SJSA1 (cell line): ENCODE measurements at regions not wholly inside any gene's neighbourhood (a gene's known extent, or its start where the extent isn't known, plus 50 kb on each side); places are given as distances from the start of the nearest gene placed in this dataset.

Experiments used
- DNase-seq, 2 experiments: peaks; one replicate each; pipeline ENCODE4 v3.0.0-alpha.2; 2015 to 2020; ENCODE audit warnings: low spot score in 2 of 2, low read depth in 1 of 2
- H3K27ac ChIP-seq: fragments of 250-450 bp; sonication (Bioruptor Pico); 2 replicates; pipeline ENCODE4 v1.5.1; 2020; ENCODE audit warnings: mild to moderate bottlenecking, moderate library complexity
- H3K27me3 ChIP-seq: fragments of 250-450 bp; sonication (Bioruptor Pico); replicated peaks from 2 replicates; pipeline ENCODE4 v1.5.1; 2020; ENCODE audit warnings: mild to moderate bottlenecking, moderate library complexity
- H3K36me3 ChIP-seq: fragments of 250-450 bp; sonication (Bioruptor Pico); 2 replicates; pipeline ENCODE4 v1.5.1; 2020; ENCODE audit warnings: mild to moderate bottlenecking
- H3K4me1 ChIP-seq: fragments of 250-450 bp; sonication (Bioruptor Pico); replicated peaks from 2 replicates; pipeline ENCODE4 v1.6.1; 2021; ENCODE audit warnings: mild to moderate bottlenecking
- H3K4me3 ChIP-seq: fragments of 250-450 bp; sonication (Bioruptor Pico); 2 replicates; pipeline ENCODE4 v1.5.1; 2020; ENCODE audit warnings: mild to moderate bottlenecking
- H3K9me3 ChIP-seq: fragments of 250-450 bp; sonication (Bioruptor Pico); replicated peaks from 2 replicates; pipeline ENCODE4 v1.5.1; 2020; ENCODE audit warnings: mild to moderate bottlenecking

DNA sequence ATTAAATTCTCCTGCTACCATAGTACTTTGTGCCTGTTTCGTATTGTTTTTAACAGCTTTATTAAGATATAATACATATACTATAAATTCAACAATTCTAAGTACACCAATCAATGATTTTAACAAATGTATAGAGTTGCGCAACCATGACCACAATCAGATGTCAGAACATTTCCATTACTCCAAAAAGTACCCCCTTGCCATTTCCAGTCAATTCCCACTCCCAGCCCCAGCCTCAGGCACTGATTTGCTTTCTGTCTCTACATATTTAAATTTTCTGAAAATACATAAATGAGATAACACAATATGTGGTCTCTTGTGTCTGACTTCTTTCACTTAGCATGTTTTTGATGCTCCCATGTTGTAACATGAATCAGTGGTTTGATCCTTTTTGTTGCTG, 193.9 kb downstream of the FIGN start:
- no peaks in the 10 kb centered on the region for H3K4me1 ChIP-seq
- no peaks in the 10 kb centered on the region for H3K36me3 ChIP-seq
- H3K27me3 ChIP-seq, result no peaks in the 10 kb centered on the region
- H3K4me3 ChIP-seq, result no peak overlapping the region
- no peak for DNase-seq
- H3K27ac ChIP-seq, result no peak overlapping the region
- no peaks in the 10 kb centered on the region for H3K9me3 ChIP-seq

DNA sequence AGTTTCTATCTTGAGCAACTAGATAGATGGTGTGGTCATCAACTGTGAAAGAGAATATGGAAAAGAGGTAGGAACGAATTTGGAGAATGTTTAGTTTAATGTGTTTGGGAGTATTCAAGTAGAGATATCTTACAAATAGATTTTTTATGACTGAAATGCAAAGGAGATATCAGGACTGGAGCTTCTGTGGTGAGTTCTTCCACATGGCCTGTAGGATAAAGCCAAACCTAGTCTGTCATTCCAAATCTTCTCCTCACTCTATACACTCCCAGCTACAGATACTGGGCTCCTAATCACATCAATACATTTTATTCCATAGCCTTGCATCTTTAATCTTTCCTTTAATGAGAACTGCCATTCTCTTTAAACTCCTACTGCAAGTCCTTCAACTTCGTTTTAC, 194.3 kb downstream of the FIGN start:
- Histone ChIP-seq H3K36me3 (no peaks in the 10 kb centered on the region), H3K27ac (no peak overlapping the region), H3K27me3 (no peaks in the 10 kb centered on the region), H3K9me3 (no peaks in the 10 kb centered on the region), H3K4me3 (no peak overlapping the region), H3K4me1 (no peaks in the 10 kb centered on the region)
- DNase-seq, result no peak

DNA sequence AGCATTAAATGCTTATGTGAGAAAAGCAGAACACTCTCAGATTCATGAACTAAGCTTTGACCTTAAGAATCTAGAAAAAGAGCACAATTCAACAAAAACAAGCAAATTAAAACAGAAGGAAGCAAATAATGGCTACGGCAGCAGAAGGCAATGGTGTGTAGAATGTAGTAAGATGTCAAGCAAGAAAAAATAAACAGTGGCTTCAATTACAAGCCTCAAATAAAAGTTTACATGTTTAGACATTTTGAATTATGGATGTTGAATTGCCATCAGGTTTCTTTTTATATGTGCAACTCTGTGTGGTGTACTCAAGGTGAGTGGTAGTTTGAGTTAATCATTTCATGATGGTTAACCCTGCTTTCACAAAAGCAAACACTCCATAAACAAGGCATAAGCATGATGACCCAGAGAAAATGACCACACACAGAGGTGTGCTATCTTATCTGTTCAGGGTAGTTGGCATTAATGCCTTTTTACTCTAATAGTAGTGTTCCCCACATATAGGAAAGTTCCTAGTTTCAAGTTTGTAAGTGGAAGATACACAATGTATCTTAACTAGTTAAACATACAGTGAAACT, 207.1 kb downstream of the FIGN start:
- no peaks in the 10 kb centered on the region for H3K4me1 ChIP-seq
- 0 out of 2 replicates have a peak, but pooled peaks cover 1% of the 10 kb centered on the region for H3K9me3 ChIP-seq
- H3K36me3 ChIP-seq, result no peaks in the 10 kb centered on the region
- no peak for DNase-seq
- H3K27ac ChIP-seq, result no peak overlapping the region
- H3K27me3 ChIP-seq, result no peaks in the 10 kb centered on the region
- H3K4me3 ChIP-seq, result no peak overlapping the region

DNA sequence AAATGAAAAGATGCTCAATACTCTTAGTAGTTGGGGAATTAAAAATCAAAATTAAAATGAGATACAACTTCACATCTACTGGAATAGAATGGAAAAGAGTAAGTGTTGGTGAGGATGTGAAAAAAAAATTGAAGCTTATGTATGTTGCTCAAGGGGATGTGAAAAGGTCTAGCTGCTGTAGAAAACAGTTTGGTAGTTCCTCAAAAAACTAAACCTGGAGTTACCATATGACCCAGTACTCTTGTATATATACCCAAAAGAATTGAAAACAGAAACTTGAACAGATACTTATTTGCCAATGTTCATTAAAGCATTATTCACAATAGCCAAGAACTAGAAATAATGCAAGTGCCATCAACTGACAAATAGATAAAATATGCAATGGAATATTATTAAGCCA, 208.4 kb downstream of the FIGN start:
- Histone ChIP-seq H3K36me3 (no peaks in the 10 kb centered on the region), H3K4me3 (no peak overlapping the region), H3K4me1 (no peaks in the 10 kb centered on the region), H3K27me3 (no peaks in the 10 kb centered on the region), H3K27ac (no peak overlapping the region), H3K9me3 (0 out of 2 replicates have a peak, but pooled peaks cover 2% of the 10 kb centered on the region)
- no peak for DNase-seq

DNA sequence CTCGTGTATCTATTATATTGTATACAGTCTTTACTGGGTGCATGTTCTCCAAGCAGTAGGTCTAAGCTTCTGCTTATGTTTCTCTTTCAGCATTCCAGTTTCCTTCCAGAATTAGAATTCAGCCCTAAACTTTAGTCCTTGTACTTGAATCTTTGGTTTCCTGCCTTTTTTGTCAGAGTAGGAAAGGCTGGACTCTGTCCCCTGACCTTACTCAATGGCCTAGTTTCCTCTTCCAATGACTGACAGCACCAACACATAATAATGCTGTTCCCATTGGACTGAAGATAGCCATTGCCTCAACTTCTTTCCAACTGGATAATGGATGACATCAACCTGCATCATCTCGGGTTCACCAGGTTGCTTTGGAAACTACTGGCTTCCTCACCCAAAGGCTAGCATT, 217.0 kb downstream of the FIGN start:
- H3K4me3 ChIP-seq, result no peak overlapping the region
- no peaks in the 10 kb centered on the region for H3K36me3 ChIP-seq
- no peaks in the 10 kb centered on the region for H3K4me1 ChIP-seq
- no peaks in the 10 kb centered on the region for H3K27me3 ChIP-seq
- no peak overlapping the region for H3K27ac ChIP-seq
- 0 out of 2 replicates have a peak, but pooled peaks cover 1% of the 10 kb centered on the region for H3K9me3 ChIP-seq
- DNase-seq, result no peak

DNA sequence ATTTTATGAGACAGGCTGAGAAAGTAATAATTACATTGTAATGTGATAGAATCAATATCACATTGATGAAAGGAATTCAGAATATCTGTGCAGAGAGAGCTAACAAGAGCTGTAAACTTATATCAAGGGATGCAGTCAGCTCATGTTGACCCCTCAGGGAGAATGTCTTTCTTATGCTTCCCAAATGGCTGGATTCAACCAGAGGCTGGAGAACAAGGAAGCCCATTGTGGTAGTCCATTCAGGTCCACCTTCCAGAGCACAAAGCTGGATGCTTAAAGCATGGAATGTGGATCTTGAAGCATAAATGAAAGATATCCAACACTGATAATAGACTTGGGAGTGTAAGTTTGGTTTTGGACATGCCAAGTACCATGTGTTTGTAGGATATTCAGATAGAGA, 220.0 kb downstream of the FIGN start:
- Histone ChIP-seq H3K4me1 (no peaks in the 10 kb centered on the region), H3K9me3 (0 out of 2 replicates have a peak, but pooled peaks cover 3% of the 10 kb centered on the region), H3K4me3 (no peak overlapping the region), H3K36me3 (no peaks in the 10 kb centered on the region), H3K27me3 (no peaks in the 10 kb centered on the region), H3K27ac (no peak overlapping the region)
- DNase-seq, result no peak

DNA sequence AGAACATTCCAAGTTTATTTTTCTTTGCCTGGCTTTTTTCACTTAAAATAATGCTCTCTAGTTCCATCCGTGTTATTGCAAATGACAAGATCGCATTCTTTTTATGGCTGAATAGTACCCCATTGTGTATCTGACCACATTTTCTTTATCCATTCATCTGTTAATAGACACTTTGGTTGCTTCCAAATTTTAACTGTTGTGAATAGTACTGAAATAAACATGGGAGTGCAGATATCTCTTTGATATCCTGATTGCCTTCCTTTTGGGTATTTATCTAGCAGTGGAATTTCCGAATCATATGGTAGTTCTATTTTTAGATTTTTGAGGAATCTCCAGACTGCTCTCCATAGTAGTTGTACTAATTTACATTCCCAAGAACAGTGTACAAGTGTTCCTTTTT, 230.5 kb downstream of the FIGN start:
- H3K36me3 ChIP-seq, result no peaks in the 10 kb centered on the region
- no peaks in the 10 kb centered on the region for H3K27me3 ChIP-seq
- H3K4me3 ChIP-seq, result no peak overlapping the region
- no peak overlapping the region for H3K27ac ChIP-seq
- H3K9me3 ChIP-seq, result no peaks in the 10 kb centered on the region
- no peak for DNase-seq
- H3K4me1 ChIP-seq, result no peaks in the 10 kb centered on the region

DNA sequence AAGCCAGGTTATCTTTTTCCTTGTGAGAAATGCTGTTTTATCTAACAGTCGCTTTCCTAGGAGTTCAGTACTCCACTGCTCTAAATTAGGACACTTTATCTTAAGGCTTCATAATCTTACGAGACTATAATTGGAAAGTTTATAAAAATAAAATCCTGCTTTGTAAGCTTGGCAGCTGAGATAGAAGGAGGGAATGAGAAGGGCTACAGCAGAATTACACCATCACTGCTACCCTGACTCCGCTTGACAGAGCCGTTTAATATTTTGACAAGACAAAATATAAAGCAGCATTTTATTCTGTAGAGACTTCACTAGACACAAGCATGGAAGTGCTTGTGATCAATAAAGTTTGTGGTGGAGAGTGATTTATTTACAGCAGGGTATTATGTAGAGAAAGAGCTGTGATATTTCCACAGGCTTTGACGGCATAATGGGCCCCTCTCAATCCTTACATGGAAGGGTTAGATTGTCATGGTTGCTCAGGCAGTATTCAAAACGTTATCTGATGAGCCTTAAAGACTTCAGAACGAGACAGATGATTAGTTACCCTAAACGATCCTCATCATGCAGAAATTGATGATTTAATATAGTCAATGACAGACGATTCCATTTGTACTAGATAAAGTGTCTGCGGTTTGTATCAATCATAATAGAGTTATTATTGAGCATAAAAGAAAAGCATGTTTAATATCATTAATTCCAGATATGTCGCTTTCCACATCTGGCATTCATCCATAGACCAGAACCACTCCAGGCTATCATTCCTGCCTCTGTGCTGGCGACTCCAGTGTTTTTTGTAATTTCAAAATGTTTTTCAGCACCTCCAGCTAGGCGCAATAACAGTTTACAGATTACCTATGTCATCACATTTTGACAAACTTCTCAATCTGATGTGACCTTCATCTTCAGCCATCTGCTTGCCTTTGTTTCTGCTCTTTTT, 242.2 kb downstream of the FIGN start:
- Histone ChIP-seq H3K9me3 (no peaks in the 10 kb centered on the region), H3K4me1 (no peaks in the 10 kb centered on the region)
- DNase-seq, result no peak

DNA sequence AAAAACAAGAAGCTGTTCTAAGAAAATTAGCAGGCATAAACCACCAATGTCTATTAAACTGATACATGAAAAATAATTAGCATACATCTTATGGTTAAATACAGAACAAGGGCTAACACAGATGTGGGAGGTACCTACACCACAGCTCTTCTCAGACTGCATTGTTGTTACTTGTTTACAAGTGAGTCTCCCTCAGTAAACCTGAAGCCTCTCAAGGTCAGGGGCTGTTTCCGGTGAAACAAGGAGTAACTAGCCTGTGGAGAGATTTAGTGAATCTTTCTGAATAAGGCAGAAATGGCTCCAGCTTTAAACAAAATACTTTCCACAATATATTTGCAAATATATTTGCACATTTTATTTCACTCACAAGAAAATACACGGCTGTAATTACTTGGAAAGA, 244.0 kb downstream of the FIGN start:
- no peak for DNase-seq
- Histone ChIP-seq H3K9me3 (no peaks in the 10 kb centered on the region), H3K27ac (no peak overlapping the region), H3K4me1 (no peaks in the 10 kb centered on the region), H3K36me3 (no peaks in the 10 kb centered on the region), H3K4me3 (no peak overlapping the region), H3K27me3 (no peaks in the 10 kb centered on the region)

More for the DNA sequence above, 242.2 kb downstream of the FIGN start:
- Histone ChIP-seq H3K27ac (no peak overlapping the region), H3K36me3 (no peaks in the 10 kb centered on the region), H3K4me3 (no peak overlapping the region), H3K27me3 (no peaks in the 10 kb centered on the region)

DNA sequence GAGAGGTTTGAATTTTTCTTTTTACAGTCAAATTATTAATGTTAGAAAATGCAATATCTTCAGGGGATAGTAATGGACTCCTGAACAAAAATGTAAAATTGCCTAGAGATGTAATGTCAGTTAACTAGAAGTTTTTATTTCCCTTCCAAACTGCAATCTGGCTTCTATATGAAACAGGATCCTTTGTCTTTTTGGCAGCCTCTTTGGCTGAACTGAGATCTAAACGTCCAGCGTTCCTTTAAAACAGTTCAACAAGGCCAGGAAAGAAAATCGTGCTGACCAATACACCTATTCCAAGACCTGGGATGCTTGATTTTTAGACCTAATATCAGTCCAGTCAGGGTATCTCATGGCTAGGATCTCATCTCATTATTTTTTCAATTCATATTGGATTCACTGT, 245.5 kb downstream of the FIGN start:
- Histone ChIP-seq H3K36me3 (no peaks in the 10 kb centered on the region), H3K9me3 (no peaks in the 10 kb centered on the region), H3K4me1 (no peaks in the 10 kb centered on the region), H3K27me3 (no peaks in the 10 kb centered on the region), H3K27ac (no peak overlapping the region), H3K4me3 (no peak overlapping the region)
- no peak for DNase-seq

DNA sequence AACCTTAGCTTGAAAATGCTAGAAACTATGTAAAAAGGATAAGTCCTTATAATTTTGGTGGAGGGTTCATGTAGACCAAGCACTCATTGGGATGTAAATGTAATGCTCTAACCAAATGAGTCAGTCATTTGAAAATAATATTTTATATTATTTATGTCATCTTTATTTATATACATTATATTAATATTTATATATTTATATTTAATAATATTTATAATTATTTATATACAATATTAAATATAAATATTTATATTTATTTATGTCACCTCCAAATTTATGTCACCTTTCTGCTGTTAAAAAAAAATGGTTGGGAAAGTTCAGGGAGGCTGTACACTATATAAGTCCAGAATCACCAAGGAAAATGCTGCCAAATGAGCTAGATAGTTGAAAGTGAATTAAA, 254.3 kb downstream of the FIGN start:
- DNase-seq, result no peak
- no peaks in the 10 kb centered on the region for H3K9me3 ChIP-seq
- H3K4me3 ChIP-seq, result no peak overlapping the region
- no peaks in the 10 kb centered on the region for H3K4me1 ChIP-seq
- no peaks in the 10 kb centered on the region for H3K27me3 ChIP-seq
- H3K36me3 ChIP-seq, result no peaks in the 10 kb centered on the region
- H3K27ac ChIP-seq, result no peak overlapping the region

DNA sequence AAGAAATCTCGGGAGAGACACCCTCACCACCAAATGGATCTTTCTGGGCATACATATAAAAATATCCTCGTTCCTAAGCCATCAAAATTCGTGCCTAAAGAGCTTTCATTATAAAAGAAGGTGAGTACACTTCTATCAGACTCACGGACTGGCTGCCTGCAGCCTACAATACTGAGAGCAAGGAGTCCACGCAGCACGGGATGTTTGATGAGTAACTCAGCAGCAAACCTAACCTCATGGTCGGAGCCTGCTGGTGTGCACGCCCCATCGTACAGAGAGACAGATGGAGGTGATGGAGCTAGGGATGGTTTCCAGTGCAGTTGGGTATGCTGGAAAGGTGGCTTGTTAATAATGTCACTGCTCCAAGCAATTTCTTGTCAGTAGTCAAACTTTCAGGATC, 256.2 kb downstream of the FIGN start:
- no peak for DNase-seq

DNA sequence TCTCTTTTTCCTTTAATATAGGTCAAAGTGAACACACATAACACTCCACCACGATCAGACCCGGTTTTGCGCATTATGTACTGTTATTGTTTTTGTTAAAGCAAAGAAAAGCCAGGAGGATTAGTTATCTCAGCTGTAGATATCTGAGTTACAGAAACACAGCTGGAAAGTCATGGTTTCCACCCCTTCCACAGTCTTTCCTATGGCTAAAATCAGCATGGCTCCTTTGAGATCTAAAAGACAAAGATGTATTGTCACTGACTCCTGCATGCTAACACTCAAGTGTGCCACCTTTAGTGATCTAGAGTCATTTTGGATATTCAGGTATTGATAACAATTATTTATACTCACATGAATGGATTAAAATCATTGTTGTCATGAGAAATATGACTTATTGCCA, 260.0 kb downstream of the FIGN start:
- H3K27me3 ChIP-seq, result no peaks in the 10 kb centered on the region

More for the DNA sequence above, 256.2 kb downstream of the FIGN start:
- H3K27ac ChIP-seq, result no peak overlapping the region
- no peak overlapping the region for H3K4me3 ChIP-seq
- no peaks in the 10 kb centered on the region for H3K4me1 ChIP-seq
- no peaks in the 10 kb centered on the region for H3K36me3 ChIP-seq
- H3K9me3 ChIP-seq, result no peaks in the 10 kb centered on the region
- H3K27me3 ChIP-seq, result no peaks in the 10 kb centered on the region

DNA sequence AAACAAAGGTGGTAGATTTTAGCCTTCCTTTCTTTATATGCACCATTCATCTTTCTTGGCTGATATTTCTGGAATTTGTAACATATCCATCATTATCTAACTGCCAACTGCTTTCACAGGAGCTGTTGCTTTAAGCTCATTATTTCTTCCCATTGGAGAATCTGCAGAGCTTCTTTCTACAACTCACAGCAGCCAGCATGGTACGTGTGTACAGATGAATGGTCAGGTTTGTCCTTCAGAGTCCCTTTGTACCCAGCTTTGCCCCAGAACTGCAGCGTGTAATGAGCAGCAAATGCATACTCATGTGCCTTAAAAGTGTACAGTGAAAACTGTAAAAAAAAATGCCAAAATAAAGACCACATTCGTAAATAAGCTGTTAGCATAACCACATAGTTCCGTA, 260.9 kb downstream of the FIGN start:
- no peak overlapping the region for H3K27ac ChIP-seq
- no peaks in the 10 kb centered on the region for H3K27me3 ChIP-seq
- DNase-seq, result no peak
- no peak overlapping the region for H3K4me3 ChIP-seq
- H3K36me3 ChIP-seq, result no peaks in the 10 kb centered on the region
- no peaks in the 10 kb centered on the region for H3K9me3 ChIP-seq
- H3K4me1 ChIP-seq, result no peaks in the 10 kb centered on the region

More for the DNA sequence above, 260.0 kb downstream of the FIGN start:
- Histone ChIP-seq H3K4me3 (no peak overlapping the region), H3K9me3 (no peaks in the 10 kb centered on the region), H3K4me1 (no peaks in the 10 kb centered on the region), H3K27ac (no peak overlapping the region), H3K36me3 (no peaks in the 10 kb centered on the region)
- no peak for DNase-seq
